H1 (cell line): ENCODE measurements at regions not wholly inside any gene's neighbourhood (a gene's known extent, or its start where the extent isn't known, plus 50 kb on each side); places are given as distances from the start of the nearest gene placed in this dataset.

Source experiments
- BRCA1 ChIP-seq: IDR thresholded peaks from 2 replicates; pipeline ENCODE4 v1.6.1; 2012; ENCODE audit warnings: low read depth, low read length, improper control_type of control experiment
- CHD7 ChIP-seq: fragments of 300-600 bp; sonication (generic); IDR thresholded peaks from 2 replicates; pipeline ENCODE4 v1.7.1; 2012; ENCODE audit warnings: low read length, moderate library complexity, mild to moderate bottlenecking, inconsistent platforms; ENCODE audit not compliant: insufficient replicate concordance
- CREB1 ChIP-seq: IDR thresholded peaks from 2 replicates; pipeline ENCODE4 v1.6.1; 2012; ENCODE audit warnings: inconsistent platforms
- HDAC6 ChIP-seq: IDR thresholded peaks from one replicate; pipeline ENCODE4 v1.7.1; 2012; ENCODE audit warnings: low read depth, mild to moderate bottlenecking, inconsistent platforms, low read length, moderate library complexity
- MAFK ChIP-seq: IDR thresholded peaks from 2 replicates; pipeline ENCODE4 v1.6.1; 2012; ENCODE audit warnings: low read depth, mild to moderate bottlenecking, improper control_type of control experiment, low read length
- NRF1 ChIP-seq: IDR thresholded peaks from 2 replicates; pipeline ENCODE4 v1.6.1; 2011; ENCODE audit warnings: mild to moderate bottlenecking, low read depth, low read length, improper control_type of control experiment
- POU5F1 ChIP-seq: IDR thresholded peaks from 2 replicates; pipeline ENCODE4 v1.6.1; 2011; ENCODE audit warnings: low read depth, mild to moderate bottlenecking, low read length, moderate library complexity
- SIN3A ChIP-seq, 2 experiments: IDR thresholded peaks in 1 of 2; conservative IDR thresholded peaks in 1 of 2; 2 replicates each; pipeline ENCODE4 v1.6.1; 2011 to 2012; ENCODE audit warnings: low read length in 2 of 2, improper control_type of control experiment in 1 of 2, low read depth in 1 of 2, mild to moderate bottlenecking in 1 of 2
- SIRT6 ChIP-seq: IDR thresholded peaks from one replicate; pipeline ENCODE4 v1.7.1; 2012; ENCODE audit warnings: low read length, inconsistent platforms
- SP4 ChIP-seq: IDR thresholded peaks from 2 replicates; pipeline ENCODE4 v1.6.1; 2012; ENCODE audit warnings: low read length, inconsistent platforms
- TAF7 ChIP-seq: optimal IDR thresholded peaks from 2 replicates; pipeline ENCODE3; 2011; ENCODE audit warnings: low read depth, mild to moderate bottlenecking, inconsistent platforms, low read length, moderate library complexity, borderline replicate concordance
- TF ChIP-seq, protein P1 (sequence below): IDR thresholded peaks from 2 replicates; pipeline ENCODE4 v1.6.1; 2012; ENCODE audit warnings: inconsistent platforms

GRCh38 chr3:64898941-64899340 is 211.1 kb upstream of the ADAMTS9 start (continued):
- TF ChIP-seq CHD7 = no peak
- no peak for TF ChIP-seq TAF7
- TF ChIP-seq MAFK = no peak
- no peak for TF ChIP-seq CREB1
- no peak for TF ChIP-seq SP4
- TF ChIP-seq SIRT6 = no peak
- TF ChIP-seq, protein P1, sequence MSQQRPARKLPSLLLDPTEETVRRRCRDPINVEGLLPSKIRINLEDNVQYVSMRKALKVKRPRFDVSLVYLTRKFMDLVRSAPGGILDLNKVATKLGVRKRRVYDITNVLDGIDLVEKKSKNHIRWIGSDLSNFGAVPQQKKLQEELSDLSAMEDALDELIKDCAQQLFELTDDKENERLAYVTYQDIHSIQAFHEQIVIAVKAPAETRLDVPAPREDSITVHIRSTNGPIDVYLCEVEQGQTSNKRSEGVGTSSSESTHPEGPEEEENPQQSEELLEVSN = no peak
- TF ChIP-seq NRF1 = no peak
- TF ChIP-seq POU5F1 = no peak
- TF ChIP-seq BRCA1 = no peak
- no peak for TF ChIP-seq HDAC6
- no peak for TF ChIP-seq SIN3A (conservative IDR thresholded peaks at IDR 0.05 in 1 of 2, IDR thresholded peaks at IDR 0.05 in 1 of 2; ENCODE audit: low read depth in 1 of 2, low read length in 2 of 2)
